NCI-H2029 (cell line): ENCODE measurements at regions not wholly inside any gene's neighbourhood (a gene's known extent, or its start where the extent isn't known, plus 50 kb on each side); places are given as distances from the start of the nearest gene placed in this dataset.
A peak's percentile ranks its signal among the peaks of the same experiment; 100 is the strongest.
"Not testable (repeated sequence)": the region's sequence is repeated elsewhere in the genome, so short reads cannot be mapped to it uniquely, and the experiment has no call there.

ENCODE experiments used
- DNase-seq: peaks from one replicate; lab custom pipeline; 2025; lab: John Stamatoyannopoulos, UW

DNA sequence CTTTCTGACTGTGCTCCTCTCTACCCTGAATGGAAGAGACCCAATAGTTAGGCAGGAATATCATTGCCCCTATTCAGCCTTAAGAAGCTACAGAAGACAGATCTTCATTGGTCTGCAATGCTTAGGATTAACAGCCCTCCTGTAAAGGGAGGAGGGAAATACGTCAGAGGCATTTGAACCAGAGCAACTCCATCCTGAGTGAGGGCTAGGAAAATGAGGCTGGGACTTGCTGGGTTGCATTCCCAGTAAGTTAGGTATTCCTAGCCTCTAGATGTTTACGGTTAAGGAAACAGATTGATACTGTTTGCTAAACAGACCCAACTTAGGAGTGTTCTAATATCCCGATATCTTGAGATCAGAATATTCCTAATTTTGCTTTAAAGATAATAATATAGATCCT, 63.5 kb downstream of the PCDH18 start:
- DNase-seq = no peak

DNA sequence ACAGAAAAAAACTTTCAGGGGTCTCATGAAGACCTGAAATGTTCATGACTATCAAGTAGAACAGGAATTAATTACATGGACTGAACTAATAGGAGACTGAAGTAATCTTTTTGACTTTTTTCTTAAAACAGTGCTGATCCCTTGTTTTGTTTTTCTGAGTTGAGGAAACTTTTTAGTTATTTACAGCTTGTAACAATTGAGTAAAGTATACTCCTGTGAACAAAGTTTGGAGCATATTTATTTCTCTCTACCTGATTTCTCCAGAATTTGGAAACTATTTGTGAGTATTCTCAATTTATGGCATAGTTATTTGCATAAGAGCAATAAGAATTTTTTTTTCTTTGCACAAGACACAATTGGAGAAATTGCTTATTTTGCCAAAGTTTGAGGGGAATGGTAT, 64.8 kb downstream of the PCDH18 start:
- DNase-seq = no peak

DNA sequence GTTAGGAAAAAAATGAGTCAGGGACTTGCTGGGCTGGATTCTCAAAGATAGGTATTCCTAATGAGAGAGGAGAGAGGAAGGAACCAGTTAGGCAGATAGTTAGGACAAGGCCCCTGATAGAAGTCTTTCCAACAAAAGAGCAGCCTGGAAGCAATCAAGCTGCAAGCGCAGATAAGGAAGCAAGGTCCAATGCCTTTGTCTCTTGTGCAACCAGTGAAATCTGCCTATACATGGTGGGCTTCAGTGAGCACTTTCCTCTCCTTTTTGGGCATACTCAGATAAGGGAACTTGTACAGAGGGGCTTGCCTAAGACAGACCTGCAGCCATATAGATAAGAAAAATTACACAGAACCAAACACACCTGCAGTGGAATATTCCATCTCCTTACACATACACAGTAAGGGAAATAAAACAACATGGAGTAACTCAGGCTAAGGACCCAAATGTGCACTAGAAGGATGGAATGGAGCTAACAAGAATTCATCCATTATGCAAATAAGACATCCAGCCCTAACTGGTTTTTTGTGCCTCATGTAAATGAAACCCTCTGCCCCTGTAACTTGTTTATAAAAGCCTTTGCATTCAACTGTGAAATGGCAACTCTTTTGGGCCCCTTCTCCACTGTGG, 68.8 kb downstream of the PCDH18 start:
- no peak for DNase-seq

DNA sequence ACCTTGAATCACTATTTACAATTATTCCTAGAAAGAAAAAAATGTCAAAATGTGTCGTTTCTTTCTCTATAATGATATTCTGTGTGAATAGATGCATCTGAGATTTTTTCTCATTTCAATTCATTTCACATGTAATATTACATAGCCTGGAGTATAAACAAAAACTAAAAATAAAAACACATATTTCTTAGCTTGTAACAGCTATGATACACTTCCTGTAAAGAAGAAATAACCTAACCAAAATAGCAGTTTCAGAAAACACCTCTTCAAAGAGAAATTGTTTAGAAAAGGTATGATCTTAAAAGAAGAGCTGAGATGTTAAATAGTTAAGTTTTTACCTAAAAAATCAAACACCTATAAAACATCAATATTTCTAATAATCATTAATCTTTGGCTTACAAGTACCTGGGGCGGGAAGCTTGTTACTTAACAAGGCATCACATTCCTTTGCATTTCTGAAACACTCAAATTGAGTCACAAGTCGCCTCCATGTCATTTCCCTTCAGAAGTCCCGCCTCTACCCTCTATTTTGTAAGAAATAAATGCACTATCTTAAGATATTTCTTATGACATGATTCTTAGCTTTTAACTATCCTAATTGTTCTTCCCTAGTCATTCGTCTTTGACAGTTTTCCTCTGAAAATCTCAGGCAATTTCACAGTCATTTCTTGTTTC, 76.5 kb downstream of the PCDH18 start:
- no peak for DNase-seq

DNA sequence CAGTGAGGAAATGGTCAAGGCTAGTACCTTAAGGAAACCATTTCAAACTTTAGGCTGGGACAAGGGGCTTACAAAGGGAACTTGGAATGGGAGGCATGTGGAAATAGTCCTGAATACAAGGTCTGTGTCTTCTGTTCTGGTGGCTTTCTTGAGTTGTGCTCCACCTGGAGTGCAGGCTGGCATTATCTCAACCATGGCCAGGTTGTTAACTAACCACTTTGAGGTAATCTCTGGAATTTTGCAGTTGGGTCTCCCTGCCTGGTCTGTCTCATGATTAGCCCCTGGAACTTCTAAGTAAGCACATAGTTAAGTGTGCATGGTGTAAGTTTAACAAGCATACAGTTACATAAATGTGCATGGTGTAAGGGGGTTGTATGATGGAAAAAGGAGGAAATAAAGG, 77.5 kb downstream of the PCDH18 start:
- DNase-seq = no peak

DNA sequence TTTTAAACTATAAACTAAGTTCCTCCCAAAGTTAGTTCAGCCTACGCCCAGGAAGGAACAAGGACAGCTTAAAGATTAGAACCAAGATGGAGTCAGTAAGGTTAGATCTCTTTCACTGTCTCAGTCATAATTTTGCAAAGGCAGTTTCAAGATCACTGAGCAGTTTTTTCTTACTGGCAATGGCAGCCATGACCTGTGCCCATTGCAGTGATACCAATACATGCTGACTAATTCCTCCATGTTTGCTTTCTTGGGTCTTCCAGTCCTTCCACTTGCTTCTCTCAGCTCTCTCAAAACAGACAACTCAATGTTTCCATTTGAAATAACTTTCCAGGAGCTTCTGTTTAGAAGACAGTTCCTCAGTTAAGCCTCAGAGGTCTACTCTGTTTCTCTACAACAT, 79.5 kb downstream of the PCDH18 start:
- no peak for DNase-seq

DNA sequence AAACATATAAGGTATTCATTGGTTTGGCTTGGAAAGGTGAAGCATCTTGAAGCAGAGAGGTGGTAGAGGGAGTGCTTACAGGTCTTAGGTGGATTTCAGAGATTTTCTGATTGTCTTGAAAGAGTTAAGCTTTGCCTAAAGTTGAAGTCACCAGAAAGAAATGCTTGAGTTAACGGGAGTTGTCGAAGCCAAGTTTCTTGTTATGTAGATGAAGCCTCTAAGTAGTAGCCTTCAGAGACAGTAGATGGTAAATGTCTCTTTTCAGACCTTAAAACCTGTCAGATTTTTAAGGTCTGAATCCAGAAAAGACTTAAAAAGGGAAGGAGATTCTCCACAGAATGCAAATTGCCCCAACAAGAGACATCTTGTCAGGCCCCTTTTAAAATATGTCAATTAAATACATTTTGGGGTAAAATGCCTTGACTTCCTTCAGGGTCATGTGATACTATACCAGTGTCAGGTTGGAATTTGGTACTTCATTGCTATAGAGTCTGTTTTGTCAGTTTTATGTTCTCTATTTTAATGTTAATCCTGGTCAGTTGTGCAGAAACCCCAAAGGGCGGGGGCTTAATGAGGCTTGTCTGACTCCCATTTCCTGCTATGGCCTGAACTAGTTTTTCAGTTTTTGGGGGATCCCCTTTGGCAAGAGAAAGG, 81.0 kb downstream of the PCDH18 start:
- DNase-seq = no peak

DNA sequence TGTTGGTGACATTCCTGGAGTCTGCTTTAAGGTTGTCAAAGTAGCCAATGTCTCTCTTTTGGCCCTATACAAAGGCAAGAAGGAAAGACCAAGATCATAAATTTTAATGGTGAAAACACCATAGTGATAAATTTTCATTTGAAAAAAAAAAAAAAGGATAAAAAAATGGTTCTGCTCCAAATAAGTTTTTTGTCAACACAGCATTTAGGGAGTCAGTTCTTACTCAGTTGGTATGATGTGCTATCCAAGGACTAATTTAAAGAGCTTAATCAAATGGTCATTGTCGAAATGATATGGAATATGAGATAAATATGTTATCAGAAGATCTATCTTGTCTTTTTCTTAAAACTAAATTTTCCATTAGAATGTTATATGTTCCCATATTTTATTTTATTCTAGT, 83.9 kb downstream of the PCDH18 start:
- no peak for DNase-seq

DNA sequence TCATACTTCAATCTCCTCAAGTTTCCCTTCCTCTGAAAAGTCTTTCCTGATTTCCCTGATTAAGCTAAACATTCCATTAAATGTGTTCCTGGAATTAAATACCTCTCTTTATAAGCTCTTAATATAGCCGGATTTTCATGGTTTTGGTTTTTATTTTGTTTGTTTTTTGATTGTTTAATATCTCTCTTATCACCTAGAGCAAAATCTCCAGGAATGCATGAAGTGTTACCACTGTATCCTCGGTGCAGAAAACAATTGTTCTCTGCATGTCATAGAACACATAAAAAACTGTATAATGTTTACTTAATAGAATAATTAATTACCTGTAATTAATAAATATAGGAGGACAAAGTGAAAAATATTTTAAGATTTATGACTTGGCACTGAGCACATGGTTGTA, 86.2 kb downstream of the PCDH18 start:
- DNase-seq = no peak

DNA sequence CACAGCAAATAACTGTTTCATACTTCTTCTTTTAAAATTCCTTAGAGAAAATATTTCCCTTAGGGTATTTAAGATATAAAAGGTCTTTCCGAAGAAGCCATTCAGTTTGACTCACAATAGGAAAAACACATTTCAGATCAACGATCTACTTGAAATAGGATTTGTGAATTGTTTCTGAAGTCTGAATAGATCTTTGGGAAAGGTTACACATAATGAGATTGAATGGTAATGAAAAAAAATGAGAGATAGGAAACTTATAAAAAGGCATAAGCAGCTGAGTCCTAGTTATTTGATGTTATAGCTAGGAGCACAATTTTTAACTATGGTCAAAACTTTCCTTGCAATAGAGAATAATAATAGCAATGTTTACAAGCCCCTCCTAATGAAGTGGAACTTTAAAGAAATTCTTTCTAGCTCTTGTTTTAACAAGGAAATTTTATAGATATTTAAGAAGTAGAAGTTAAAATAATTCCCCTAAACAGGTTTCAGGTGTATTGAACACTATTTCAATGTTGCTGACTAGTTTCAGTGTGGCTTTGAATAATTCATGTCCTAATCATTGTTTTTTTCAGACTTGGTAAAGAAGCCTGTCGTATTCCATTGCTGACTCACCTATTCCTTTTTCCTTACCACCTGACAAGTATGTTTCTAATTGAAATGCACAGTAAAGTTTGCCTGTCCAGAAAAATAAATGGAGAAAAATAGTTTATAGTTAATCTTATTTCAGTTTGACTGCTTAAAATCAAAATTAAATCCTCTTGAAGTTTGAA, 89.1 kb downstream of the PCDH18 start:
- DNase-seq = no peak

DNA sequence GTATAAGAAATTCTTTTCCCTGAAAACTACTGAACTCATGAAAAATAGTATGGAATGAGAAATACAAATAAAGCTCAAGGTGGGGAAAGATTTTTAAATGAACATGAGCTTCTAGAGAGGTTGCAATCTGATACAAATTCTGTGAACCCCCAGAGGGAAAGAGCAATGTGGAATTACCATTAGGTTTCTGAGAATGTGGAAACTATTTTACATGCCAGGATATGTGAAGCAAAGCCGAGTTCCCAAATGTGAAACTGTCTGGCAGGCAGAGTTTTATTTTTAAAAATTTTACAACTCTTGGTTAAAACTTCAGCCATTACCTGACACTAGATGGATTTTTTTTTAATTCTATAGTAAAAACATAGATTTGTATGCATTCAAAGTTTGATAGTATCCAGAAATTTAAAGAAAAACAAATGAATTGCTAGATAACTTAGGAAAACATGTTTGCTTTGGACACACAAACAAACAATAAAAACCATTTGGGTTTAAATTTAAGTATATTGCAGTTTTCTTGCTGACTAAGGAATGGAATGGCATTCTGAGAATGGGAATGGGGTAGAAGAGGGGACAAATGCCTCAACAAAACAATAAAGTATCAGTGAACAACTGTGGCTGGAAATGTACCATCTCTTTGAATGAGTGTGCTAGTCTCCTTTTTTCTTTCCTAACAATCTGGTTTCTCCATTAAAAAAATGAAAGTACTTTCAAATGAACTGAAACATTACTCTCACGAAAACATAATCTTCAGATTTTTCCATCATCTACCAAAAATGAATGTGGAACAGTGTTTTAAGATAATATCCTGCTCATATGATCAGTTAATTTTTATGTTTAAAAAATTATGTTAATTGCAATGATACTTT, 99.6 kb downstream of the PCDH18 start:
- DNase-seq = no peak

DNA sequence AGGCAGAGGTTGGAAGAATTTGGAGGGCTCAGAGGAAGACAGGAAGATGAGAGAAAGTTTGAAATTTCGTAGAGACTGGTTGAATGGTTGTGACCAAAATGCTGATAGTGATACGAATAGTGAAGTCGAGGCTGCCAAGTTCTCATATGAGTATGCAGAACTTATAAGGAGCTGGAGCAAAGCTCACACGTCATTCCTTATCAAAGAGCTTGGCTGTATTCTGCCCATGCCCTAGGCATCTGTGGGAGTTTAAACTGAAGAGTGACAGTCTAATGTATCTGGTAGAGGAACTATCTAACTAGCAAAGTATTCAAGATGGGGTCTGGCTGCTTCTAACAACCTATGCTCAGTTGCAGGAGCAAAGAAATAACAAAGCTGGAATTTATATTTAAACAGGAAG, 102.1 kb downstream of the PCDH18 start:
- no peak for DNase-seq

DNA sequence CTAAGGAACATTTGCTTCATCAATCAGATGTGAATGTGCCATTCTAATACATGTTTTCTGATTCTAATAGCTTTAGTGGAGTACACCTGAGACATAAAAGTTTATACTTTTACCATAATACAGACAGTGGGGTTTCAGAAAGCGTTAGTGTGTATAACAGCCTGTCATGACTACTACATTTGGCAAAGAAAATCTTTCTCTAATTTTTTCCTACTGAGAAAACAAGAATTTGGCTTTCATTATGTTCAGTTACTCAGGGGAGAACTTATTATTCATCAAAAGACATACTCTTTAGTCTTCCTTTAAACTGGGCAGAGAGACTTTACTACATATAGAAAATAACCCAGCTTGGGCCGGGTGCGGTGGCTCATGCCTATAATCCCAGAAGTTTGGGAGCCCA, 104.9 kb downstream of the PCDH18 start:
- DNase-seq = no peak

DNA sequence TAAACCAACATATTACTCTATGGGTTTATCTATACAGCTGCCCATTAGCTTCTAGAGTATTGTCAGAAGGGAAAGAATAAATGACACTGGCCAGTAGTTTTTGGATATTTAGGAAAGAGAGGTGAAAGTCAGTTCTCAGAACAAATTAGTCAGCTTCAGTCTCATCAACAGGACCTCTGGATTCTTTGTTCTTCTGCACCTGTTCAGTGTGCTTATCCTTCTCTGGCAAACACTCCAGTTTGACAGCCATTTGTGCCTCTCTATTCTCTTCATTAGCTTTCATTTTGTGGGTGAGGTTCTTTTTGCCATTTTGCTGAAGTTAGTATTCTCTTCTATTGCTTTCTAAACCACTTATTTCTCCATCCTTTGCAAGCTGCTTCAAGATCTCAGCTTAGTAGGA, 107.0 kb downstream of the PCDH18 start:
- DNase-seq = peak; percentile 36

DNA sequence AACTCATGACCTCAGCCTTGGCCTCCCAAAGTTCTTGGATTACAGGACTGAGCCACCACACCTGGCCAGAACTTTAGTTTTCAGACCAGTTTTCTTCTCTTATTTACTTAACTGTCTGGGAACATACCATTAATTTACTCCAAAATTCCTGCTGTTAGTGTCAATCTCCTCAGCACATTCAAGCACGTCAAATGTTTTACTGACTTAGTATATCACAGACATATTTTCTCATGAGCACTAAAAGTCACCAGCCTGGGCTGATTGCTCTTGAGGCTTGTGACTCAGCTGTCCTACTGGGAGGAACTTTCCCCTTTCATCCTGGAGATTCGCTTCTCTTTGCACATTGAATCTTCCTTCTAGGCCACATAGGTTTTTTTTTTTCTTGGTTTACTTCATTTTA, 109.6 kb downstream of the PCDH18 start:
- no peak for DNase-seq

DNA sequence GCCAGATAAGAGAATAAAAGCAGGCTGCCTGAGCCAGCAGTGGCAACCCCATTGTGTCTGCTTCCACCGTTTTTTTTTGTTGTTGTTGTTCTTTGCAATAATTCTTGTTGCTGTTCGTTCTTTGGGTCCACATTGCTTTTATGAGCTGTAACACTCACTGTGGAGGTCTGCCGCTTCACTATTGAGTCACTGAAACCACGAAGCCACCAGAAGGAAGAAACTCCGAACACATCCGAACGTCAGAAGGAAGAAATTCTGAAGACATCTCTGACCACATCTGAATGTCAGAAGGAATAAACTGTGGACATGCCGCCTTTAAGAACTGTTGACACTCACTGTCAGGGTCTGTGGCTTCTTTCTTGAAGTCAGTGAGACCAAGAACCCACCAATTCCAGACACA, 110.5 kb downstream of the PCDH18 start:
- DNase-seq = no peak

DNA sequence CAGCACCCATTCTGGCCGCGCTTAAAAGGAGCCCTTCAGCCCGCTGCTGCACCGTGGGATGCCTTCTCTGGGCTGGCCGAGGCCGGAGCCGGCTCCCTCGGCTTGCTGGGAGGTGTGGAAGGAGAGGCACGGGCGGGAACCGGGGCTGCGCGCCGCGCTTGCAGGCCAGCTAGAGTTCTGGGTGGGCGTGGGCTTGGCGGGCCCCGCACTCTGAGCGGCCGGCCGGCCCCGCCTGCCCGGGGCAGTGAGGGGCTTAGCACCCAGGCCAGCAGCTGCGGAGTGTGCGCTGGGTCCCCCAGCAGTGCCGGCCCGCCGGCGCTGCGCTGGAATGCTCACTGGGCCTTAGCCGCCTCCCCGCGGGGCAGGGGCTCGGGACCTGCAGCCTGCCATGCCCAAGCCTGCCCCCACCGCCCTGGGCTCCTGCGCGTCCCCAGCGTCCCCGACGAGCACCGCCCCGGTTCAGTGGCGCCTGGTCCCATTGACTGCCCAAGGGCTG, 111.3 kb downstream of the PCDH18 start:
- no peak for DNase-seq

DNA sequence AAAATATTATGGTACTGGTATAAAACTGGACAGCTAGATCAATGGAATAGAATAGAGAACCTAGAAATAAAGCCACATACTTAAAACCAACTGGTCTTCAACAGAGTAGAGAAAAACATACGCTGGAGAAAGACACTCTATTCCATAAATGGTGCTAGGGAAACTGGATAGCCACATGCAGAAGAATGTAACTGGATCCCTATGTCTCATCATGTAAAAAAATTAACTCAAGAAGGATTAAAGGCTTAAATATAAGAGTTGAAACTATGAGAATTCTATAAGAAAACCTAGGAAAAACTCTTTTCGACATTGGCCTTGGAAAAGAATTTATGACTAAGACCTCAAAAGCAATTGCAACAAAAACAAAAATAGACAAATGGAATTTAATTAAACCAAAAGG, 114.6 kb downstream of the PCDH18 start:
- no peak for DNase-seq

DNA sequence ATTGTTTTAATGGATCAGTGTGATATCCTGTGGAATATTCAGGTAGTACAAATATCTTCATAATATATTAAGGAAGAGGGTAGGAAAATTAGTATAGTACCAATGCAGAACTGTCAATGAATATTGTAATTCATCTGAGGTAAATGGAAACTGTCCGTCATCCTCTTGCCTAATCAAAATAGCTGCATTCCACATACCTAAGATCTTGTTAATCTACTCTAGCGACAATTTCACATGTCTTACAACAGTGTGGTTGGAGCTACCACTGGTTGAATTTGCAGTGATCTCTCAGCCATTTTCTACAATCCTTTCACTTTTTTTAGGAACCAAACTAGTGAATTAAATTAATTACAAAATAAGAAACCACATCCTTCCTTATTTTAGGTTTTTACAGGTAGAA, 117.5 kb downstream of the PCDH18 start:
- DNase-seq = no peak

DNA sequence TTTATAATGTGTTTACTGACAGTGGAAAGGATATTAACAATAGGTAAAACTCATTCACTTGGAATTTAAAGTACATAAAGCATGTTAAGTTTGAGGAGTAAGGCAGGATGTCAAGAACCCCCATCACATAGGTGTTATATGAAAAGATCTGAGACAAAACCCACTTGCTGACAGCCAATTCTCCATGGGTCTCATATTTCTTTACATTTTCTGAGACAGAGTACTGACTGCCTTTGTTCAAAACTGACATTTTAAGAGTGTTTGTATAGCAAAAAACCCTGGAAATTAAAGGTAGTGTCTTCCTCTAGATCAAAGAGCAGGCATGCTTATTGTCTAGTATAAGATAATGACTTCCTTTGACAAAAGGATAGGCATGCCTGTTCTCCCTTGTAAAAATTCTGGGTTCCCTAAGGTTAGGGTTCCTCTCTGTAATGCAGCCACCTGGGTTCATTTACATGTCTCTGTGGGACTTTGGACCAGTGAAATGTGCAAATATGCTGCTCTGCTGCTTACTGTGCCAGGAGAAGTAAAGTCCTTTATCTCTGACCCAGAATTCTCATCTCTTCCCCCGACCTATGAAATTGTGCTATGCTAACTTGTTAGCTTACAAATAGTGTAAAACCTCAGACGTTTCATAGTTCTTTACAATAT, 123.6 kb downstream of the PCDH18 start:
- no peak for DNase-seq

DNA sequence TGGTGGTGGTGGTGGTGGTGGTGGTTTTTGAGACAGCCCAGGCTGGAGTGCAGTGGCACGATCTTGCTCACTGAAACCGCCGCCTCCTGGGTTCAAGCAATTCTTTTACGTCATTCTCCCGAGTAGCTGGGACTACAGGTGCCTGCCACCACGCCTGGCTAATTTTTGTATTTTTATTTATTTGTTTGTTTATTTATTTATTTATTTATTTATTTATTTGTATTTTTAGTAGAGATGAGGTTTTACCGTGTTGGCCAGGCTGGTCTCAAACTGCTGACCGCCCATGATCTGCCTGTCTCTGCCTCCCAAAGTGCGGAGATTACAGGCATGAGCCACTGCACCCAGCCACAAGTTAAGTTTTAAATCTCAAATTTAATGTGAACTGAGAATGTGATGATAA, 126.5 kb downstream of the PCDH18 start:
- DNase-seq = not testable (repeated sequence)
